H9 (cell line): ENCODE measurements at regions not wholly inside any gene's neighbourhood (a gene's known extent, or its start where the extent isn't known, plus 50 kb on each side); places are given as distances from the start of the nearest gene placed in this dataset.
A peak's percentile ranks its signal among the peaks of the same experiment; 100 is the strongest.

Experiments
- DNase-seq: peaks from one replicate; pipeline ENCODE4 v3.0.0-alpha.2; 2017
- H2AFZ ChIP-seq: one replicate; pipeline ENCODE4 v1.6.1; 2013; ENCODE audit warnings: mild to moderate bottlenecking, low read length, control low read depth, moderate library complexity
- H2AK5ac ChIP-seq: 2 replicates; pipeline ENCODE4 v1.6.1; 2013; ENCODE audit warnings: low read length, control low read depth, mixed read lengths; ENCODE audit not compliant: insufficient read length
- H2BK120ac ChIP-seq: one replicate; pipeline ENCODE4 v1.6.1; 2013; ENCODE audit warnings: low read depth, mild to moderate bottlenecking, low read length, control low read depth, inconsistent platforms; ENCODE audit not compliant: poor library complexity, severe bottlenecking
- H2BK12ac ChIP-seq: 2 replicates; pipeline ENCODE4 v1.6.1; 2013; ENCODE audit warnings: low read length, control low read depth, mixed read lengths, low read depth; ENCODE audit not compliant: insufficient read length
- H2BK15ac ChIP-seq: 2 replicates; pipeline ENCODE4 v1.6.1; 2013; ENCODE audit warnings: low read depth, low read length, control low read depth
- H2BK20ac ChIP-seq: one replicate; pipeline ENCODE4 v1.6.1; 2013; ENCODE audit warnings: low read depth, mild to moderate bottlenecking, low read length, control low read depth, inconsistent platforms; ENCODE audit not compliant: poor library complexity, severe bottlenecking
- H2BK5ac ChIP-seq: 2 replicates; pipeline ENCODE4 v1.6.1; 2013; ENCODE audit warnings: low read length, control low read depth, mixed read lengths; ENCODE audit not compliant: insufficient read length
- H3K14ac ChIP-seq: 2 replicates; pipeline ENCODE4 v1.6.1; 2013; ENCODE audit warnings: low read length, control low read depth; ENCODE audit not compliant: insufficient read depth
- H3K18ac ChIP-seq: 2 replicates; pipeline ENCODE4 v1.6.1; 2013; ENCODE audit warnings: low read depth, mild to moderate bottlenecking, mixed read lengths, low read length, control low read depth; ENCODE audit not compliant: insufficient read length
- H3K23ac ChIP-seq: 2 replicates; pipeline ENCODE4 v1.6.1; 2013; ENCODE audit warnings: low read length, control low read depth, mixed read lengths, low read depth; ENCODE audit not compliant: insufficient read length
- H3K23me2 ChIP-seq: 2 replicates; pipeline ENCODE4 v1.6.1; 2013; ENCODE audit warnings: low read depth, mild to moderate bottlenecking, mixed read lengths, low read length, control low read depth; ENCODE audit not compliant: insufficient read length, poor library complexity, severe bottlenecking
- H3K27ac ChIP-seq: 2 replicates; pipeline ENCODE4 v1.5.1; 2013; ENCODE audit warnings: low read length, control low read depth, mixed read lengths, low read depth; ENCODE audit not compliant: insufficient read length
- H3K27me3 ChIP-seq: 2 replicates; pipeline ENCODE4 v1.6.1; 2013; ENCODE audit warnings: low read length, control low read depth, inconsistent platforms; ENCODE audit not compliant: insufficient read depth
- H3K4ac ChIP-seq: 2 replicates; pipeline ENCODE4 v1.6.1; 2013; ENCODE audit warnings: low read depth, mild to moderate bottlenecking, control low read depth, inconsistent platforms, low read length, moderate library complexity
- H3K4me1 ChIP-seq: 2 replicates; pipeline ENCODE4 v1.6.1; 2013; ENCODE audit warnings: low read length, control low read depth, inconsistent platforms; ENCODE audit not compliant: insufficient read depth
- H3K4me2 ChIP-seq: 2 replicates; pipeline ENCODE4 v1.6.1; 2013; ENCODE audit warnings: low read length, control low read depth, mixed read lengths; ENCODE audit not compliant: insufficient read length, insufficient read depth
- H3K56ac ChIP-seq: 2 replicates; pipeline ENCODE4 v1.6.1; 2013; ENCODE audit warnings: low read depth, mild to moderate bottlenecking, mixed read lengths, low read length, control low read depth; ENCODE audit not compliant: insufficient read length
- H3K79me1 ChIP-seq: 2 replicates; pipeline ENCODE4 v1.6.1; 2013; ENCODE audit warnings: low read depth, mild to moderate bottlenecking, moderate library complexity, low read length, control low read depth, inconsistent platforms; ENCODE audit not compliant: insufficient read depth, poor library complexity, severe bottlenecking
- H3K79me2 ChIP-seq: 2 replicates; pipeline ENCODE4 v1.6.1; 2013; ENCODE audit warnings: low read length, control low read depth, inconsistent platforms; ENCODE audit not compliant: insufficient read depth
- H3K9ac ChIP-seq: 2 replicates; pipeline ENCODE4 v1.6.1; 2013; ENCODE audit warnings: low read length, control low read depth, mixed read lengths; ENCODE audit not compliant: insufficient read length; ENCODE audit errors: extremely low read depth
- H3K9me3 ChIP-seq: one replicate; pipeline ENCODE4 v1.6.1; 2013; ENCODE audit warnings: low read depth, low read length, inconsistent platforms; ENCODE audit not compliant: control insufficient read depth
- H3T11ph ChIP-seq: one replicate; pipeline ENCODE4 v1.6.1; 2013; ENCODE audit warnings: mild to moderate bottlenecking, low read length, control low read depth, inconsistent platforms
- H4K20me1 ChIP-seq: one replicate; pipeline ENCODE4 v1.6.1; 2013; ENCODE audit not compliant: control insufficient read depth, insufficient read length, insufficient read depth
- H4K5ac ChIP-seq: 2 replicates; pipeline ENCODE4 v1.6.1; 2013; ENCODE audit warnings: low read depth, mild to moderate bottlenecking, mixed read lengths, low read length, control low read depth; ENCODE audit not compliant: insufficient read length
- H4K8ac ChIP-seq: replicated peaks from 2 replicates; pipeline ENCODE4 v1.6.1; 2013; ENCODE audit warnings: low read length, control low read depth, mixed read lengths, low read depth; ENCODE audit not compliant: insufficient read length
- H4K91ac ChIP-seq: 2 replicates; pipeline ENCODE4 v1.6.1; 2013; ENCODE audit warnings: low read depth, mild to moderate bottlenecking, moderate library complexity, mixed read lengths, low read length, control low read depth; ENCODE audit not compliant: insufficient read length
- H3K27ac Mint-ChIP-seq, 3 experiments: 2 replicates in 2 of 3; 3 replicates in 1 of 3; pipeline ENCODE4 v1.8.0; 2020 to 2021; ENCODE audit warnings: mixed read lengths in 3 of 3, mild to moderate bottlenecking in 1 of 3, moderate library complexity in 1 of 3
- H3K27me3 Mint-ChIP-seq: 2 replicates; pipeline ENCODE4 v1.8.0; 2021; ENCODE audit warnings: low read depth, mild to moderate bottlenecking, moderate library complexity, mixed read lengths
- H3K36me3 Mint-ChIP-seq, 3 experiments: 2 replicates in 2 of 3; 3 replicates in 1 of 3; pipeline ENCODE4 v1.8.0; 2020 to 2021; ENCODE audit warnings: low read depth in 3 of 3, mixed read lengths in 3 of 3; ENCODE audit not compliant: insufficient read depth in 1 of 3
- H3K4me1 Mint-ChIP-seq, 2 experiments: 2 replicates each; pipeline ENCODE4 v1.8.0; 2020; ENCODE audit warnings: mixed read lengths in 2 of 2
- H3K4me3 Mint-ChIP-seq, 2 experiments: 2 replicates in 1 of 2; 3 replicates in 1 of 2; pipeline ENCODE4 v1.8.0; 2020 to 2021; ENCODE audit warnings: mild to moderate bottlenecking in 2 of 2, mixed read lengths in 2 of 2, moderate library complexity in 1 of 2
- H3K9me3 Mint-ChIP-seq, 2 experiments: 2 replicates in 1 of 2; 3 replicates in 1 of 2; pipeline ENCODE4 v1.8.0; 2020; ENCODE audit warnings: mild to moderate bottlenecking in 2 of 2, mixed read lengths in 2 of 2, moderate library complexity in 1 of 2
- CTCF ChIP-seq: fragments of 200-600 bp; sonication (generic); conservative IDR thresholded peaks from 3 replicates; pipeline ENCODE4 v1.8.0; 2021; ENCODE audit warnings: antibody characterized with exemption, mild to moderate bottlenecking
- WGBS: extraction: QIAGEN DNeasy Blood & Tissue Kit; methylation state at CpG from one replicate; pipeline ENCODE4 v1.1.7; 2013; ENCODE audit warnings: missing lambda C conversion rate, low lambda C conversion rate, mixed read lengths; ENCODE audit not compliant: insufficient read length; ENCODE audit errors: extremely low coverage; 5-methylcytosine and 5-hydroxymethylcytosine counted together

DNA sequence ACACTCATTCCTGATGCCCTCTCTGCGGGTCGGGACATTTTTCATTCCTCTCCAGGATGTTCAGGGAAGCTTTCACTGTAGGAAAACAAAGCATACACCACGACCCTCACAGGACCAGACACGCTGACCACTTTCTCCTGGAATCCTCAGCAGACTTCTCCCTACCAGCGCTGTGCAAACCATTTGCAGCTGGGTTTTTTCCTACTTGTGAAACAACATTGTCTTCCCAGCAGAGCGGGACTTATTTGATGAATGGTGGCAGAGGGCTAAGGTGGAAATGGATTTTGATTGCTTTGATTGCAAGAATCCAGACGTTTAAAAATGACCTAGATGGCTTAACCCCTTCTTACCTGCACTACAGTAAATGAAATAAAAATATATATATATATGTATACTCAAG, 265.9 kb downstream of the TBC1D4 start:
- Histone ChIP-seq H3K23ac (no peak overlapping the region), H3K14ac (no peak overlapping the region), H3K56ac (no peak overlapping the region), H4K5ac (no peak overlapping the region), H4K20me1 (no peaks in the 10 kb centered on the region), H3K4me2 (no peak overlapping the region), H3K27me3 (no peaks in the 10 kb centered on the region), H3K4me1 (no peaks in the 10 kb centered on the region), H2BK120ac (no peak overlapping the region), H3K27ac (no peak overlapping the region), H3K9me3 (no peaks in the 10 kb centered on the region), H3T11ph (no peak overlapping the region), H2AFZ (peak overlapping the region; percentile 69), H3K79me2 (no peaks in the 10 kb centered on the region), H2BK20ac (no peak overlapping the region), H3K9ac (no peak overlapping the region), H2AK5ac (no peak overlapping the region), H3K4ac (no peak overlapping the region), H2BK15ac (no peak overlapping the region), H2BK12ac (no peak overlapping the region), H4K8ac (no peak overlapping the region), H3K23me2 (peaks cover 3% of the 10 kb centered on the region), H2BK5ac (no peak overlapping the region), H4K91ac (no peak overlapping the region), H3K79me1 (no peaks in the 10 kb centered on the region), H3K18ac (no peak overlapping the region)
- no peak for TF ChIP-seq CTCF
- H3K27me3 Mint-ChIP-seq, result peaks cover 15% of the 10 kb centered on the region
- H3K27ac Mint-ChIP-seq, result peak overlapping the region in 1 of 3 experiments; percentile 31; a peak in 1 of 7 replicates
- no peaks in the 10 kb centered on the region for H3K36me3 Mint-ChIP-seq
- peaks cover 5 to 8% of the 10 kb centered on the region in 2 experiments for H3K4me1 Mint-ChIP-seq
- H3K4me3 Mint-ChIP-seq, result no peak overlapping the region
- no peak for DNase-seq
- WGBS, result no CpG with 5 or more reads among the region's 7 CpGs
- no peaks in the 10 kb centered on the region for H3K9me3 Mint-ChIP-seq
